NOMO-1 treated with DMSO at 0.1 percent for 48 hours (cell line): ENCODE measurements at regions not wholly inside any gene's neighbourhood (a gene's known extent, or its start where the extent isn't known, plus 50 kb on each side); places are given as distances from the start of the nearest gene placed in this dataset.
A peak's percentile ranks its signal among the peaks of the same experiment; 100 is the strongest.

Experiments used
- DNase-seq: peaks from one replicate; lab custom pipeline; 2025; ENCODE audit not compliant: unreplicated experiment; lab: John Stamatoyannopoulos, UW

DNA sequence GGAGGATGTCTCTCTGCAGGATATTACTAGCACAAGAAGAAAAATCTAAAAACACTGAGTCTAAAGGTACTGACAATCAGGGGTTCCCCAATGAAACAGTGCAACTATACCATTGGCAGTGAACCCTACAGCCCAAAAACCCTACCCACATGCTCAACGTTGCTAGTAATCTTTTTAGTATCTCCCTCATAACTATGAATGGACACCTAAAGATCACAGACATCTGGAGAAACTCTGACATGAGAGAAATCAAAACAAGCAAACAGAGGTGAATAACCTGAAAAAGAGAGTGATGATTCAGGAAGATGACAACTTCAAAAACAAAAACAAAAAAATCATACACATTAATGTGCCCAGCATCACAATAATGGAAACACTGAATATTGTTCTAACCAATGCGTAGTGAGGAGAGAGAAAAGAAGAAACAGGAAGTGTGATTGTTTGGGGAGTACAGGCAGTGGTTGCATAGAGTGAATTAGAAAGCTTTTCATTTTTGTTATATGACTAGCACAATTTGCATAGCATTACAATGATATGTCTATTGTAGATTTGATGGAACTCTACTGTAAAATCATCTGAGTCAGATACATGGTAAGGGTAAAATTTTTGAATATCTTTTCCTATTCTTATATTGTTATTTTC lies 78.9 kb upstream of the FMR1 start:
- DNase-seq: no peak

DNA sequence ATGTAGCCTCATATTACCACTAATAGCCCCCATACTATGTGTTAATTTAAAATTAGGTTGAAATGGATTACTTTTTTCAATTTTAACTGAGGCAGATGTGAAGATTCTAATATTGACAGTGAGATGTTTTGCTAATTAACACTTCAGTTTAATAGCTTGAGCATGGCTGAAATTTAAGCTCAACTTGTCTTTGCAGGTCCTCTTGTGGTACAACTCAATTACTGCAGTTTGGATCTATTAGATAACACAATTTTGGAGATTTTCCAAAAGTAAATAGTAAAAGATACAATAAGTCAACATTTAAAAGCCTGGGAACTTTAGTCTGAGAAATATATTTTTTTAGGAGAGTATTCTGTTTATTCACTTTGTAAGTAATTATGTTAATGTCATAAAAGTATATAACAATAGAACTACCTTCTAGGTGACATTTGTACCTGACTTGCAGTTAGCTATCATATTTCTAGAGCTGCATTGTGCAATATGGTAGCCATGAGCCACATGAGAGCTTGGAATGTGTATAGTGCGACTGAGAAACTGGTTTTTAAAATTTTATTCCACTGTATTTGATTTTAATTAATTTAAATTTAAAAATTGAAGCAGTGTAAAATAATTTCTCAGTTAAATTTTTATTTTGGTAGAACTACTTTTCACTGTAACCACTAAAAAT lies 73.1 kb upstream of the FMR1 start:
- no peak for DNase-seq

DNA sequence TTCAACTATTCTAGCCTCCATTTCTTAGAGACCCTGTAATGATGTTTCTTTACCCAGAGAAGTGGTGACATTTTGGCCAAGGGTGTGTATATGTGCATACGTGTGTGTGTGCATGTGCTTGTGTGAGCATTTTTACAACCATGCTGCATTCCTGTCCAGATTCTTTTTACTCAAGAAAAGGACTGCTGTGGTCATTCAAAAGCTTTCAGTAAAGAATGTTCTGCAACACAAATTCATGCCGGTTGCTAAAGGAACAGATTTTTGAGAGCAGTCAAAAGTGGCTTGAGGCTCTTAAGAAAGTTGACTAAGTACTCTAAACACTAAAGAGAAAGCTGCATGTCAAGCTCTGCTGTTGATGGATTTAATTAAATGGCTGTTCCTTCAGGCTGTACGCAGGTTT lies 65.0 kb upstream of the FMR1 start:
- no peak for DNase-seq

DNA sequence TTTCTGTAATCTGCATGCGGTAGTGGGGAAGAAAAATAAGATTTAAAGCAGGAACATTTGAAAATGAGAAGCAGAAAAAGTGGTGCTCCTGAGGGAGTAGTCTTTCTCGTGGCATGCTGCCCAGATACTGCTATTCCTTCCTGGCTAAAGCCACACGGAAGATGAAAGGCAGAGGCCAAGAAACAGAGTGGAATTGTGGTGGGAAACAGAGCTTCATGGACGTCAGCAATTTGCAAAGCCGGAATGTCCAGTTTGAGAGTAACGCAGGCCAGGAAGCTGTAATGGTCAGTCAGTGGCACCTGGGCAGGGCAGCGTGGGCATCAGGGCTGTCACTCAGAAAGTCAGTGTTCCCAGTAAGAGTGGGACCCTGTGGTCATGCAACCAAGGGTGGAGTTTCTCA lies 63.7 kb upstream of the FMR1 start:
- no peak for DNase-seq

DNA sequence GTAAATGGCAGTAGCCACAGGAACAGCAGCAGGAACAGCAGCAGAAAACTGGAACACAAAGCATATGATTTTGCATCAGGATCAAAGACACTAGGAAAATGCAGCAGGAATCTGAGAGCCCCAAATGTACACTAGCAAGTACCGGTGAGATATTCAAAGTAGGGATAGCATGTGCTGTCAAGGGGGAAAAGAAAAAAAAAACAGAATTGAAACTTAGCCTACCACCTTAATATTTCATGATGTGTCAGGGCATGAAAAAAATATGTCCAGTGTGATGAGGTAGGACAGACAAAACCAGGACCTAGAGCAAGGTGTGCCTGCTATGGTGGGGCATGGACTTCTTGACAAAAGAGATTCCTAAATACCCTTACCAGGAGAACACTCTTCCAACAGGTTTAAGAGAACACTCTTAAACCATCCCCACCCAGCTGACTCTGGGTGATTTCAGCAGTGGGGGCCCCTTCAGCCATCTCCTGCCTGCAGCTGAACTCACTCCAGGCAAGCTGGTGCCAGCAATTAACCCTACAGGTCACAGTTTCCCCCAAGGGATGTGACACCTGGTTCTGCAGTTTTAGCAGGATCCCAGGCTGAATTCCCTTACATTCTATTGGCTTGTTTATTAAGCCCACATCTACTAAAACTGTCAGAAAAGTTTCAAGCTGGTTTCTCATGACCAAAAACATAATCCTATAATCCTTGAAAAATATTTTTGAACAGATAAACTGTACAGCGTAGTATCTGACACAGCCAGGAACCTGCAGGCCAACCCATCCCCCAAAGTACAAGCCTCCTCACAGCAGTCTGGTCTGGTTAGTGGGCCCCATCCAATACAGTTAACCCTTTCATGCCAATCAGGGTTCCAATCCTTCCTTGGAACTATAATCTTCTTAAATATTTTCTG lies 62.9 kb upstream of the FMR1 start:
- DNase-seq: no peak

DNA sequence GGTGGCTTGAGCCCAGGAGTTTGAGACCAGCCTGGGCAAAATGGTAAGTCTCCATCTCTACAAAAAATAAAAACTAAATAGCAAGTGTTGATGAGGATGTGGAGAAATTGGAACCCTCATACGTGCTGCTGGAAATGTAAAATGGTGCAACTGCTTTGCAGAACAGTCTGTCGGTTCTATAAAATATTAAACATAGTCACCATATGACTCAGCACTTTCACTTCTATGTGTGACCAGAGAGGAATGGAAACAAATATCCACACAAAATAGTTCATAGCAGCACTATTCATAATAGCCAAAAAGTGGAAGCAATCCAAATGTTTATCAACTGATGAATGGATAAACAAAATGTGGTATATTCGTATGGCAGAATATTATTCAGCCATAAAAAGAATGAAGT lies 60.8 kb upstream of the FMR1 start:
- peak; percentile 59 for DNase-seq

DNA sequence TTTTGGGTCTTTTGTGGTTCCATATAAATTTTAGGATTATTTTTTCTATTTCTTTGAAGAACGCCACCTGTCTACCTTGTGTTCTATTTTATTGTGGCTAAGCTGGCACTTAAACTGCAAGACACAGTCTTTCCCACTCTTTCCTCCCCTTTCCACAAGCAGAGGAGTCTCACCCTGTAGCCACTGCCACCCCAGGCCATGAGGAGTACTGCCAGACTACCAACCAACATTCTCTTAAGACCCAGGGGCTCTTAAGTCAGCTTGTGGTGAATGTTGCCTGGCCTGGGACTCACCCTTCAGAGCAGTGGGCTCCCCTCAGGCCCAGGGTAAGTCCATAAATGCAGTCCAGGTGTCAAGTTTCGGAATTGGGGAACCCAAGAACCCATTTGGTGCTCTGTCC lies 58.0 kb upstream of the FMR1 start:
- no peak for DNase-seq

DNA sequence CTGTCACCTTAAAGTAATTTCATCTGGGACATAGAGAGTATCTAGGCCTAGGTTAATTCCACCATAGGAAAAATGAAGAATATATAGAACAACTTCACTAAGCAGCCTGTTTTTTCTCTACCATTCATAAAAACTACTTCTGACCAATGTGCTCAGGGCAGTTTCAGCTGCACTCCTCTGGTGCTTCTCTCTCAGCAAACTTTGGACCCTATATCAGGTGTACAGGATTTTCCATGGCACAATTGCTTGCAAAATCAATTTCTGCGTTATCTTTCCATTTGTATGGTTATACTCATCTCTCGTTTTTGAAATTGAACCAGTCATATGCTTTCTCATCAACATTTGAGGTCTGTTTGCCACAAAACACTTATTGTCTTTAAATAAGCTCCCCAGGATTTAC lies 52.1 kb upstream of the FMR1 start:
- no peak for DNase-seq
